ENCODE measurements at regions not wholly inside any gene's neighbourhood (a gene's known extent, or its start where the extent isn't known, plus 50 kb on each side); places are given as distances from the start of the nearest gene placed in this dataset.

GRCh38 chr4:24730256-24731001 lies 64.9 kb upstream of the SOD3 start:
- no peak for TF ChIP-seq CTCF (IDR thresholded peaks at IDR 0.05; ENCODE audit: low read length)
- TF ChIP-seq EZH2 (optimal IDR thresholded peaks at IDR 0.05; ENCODE audit: low read depth, low read length), result no peak
- no peak for TF ChIP-seq EZH2phosphoT487 (IDR thresholded peaks at IDR 0.05; ENCODE audit: low read length)
